ENCODE measurements at regions not wholly inside any gene's neighbourhood (a gene's known extent, or its start where the extent isn't known, plus 50 kb on each side); places are given as distances from the start of the nearest gene placed in this dataset.

- no peak for TF ChIP-seq Cebpa-rat (IDR thresholded peaks at IDR 0.05)
- Histone ChIP-seq H3K27me3 (no peaks in the 10 kb centered on the region), H3K9ac (no peak overlapping the region), H3K9me3 (replicated peaks in 1 of 11) (no peaks in the 10 kb centered on the region), H3K4me2 (no peak overlapping the region), H3K4me3 (no peak overlapping the region), H3K27ac (no peak overlapping the region), H3K4me1 (no peaks in the 10 kb centered on the region), H3K36me3 (no peaks in the 10 kb centered on the region), H4K20me1 (no peaks in the 10 kb centered on the region)
Observed at GRCh38 chr6:81847866-81848265, 95.4 kb upstream of the TENT5A start.

GRCh38 chr6:81844686-81845085 lies 92.2 kb upstream of the TENT5A start:
- H3K27ac ChIP-seq: no peak overlapping the region
- no peak overlapping the region for H3K9ac ChIP-seq
- TF ChIP-seq Cebpa-rat (IDR thresholded peaks at IDR 0.05): no peak

GRCh38 chr6:81843302-81843701 lies 90.8 kb upstream of the TENT5A start:
- no peaks in the 10 kb centered on the region for H3K27me3 ChIP-seq
- no peak overlapping the region for H3K4me3 ChIP-seq
- no peak overlapping the region for H3K9ac ChIP-seq
- H3K9me3 ChIP-seq (replicated peaks in 1 of 11): no peaks in the 10 kb centered on the region
- no peaks in the 10 kb centered on the region for H4K20me1 ChIP-seq
- TF ChIP-seq Cebpa-rat (IDR thresholded peaks at IDR 0.05): no peak
- H3K4me2 ChIP-seq: no peak overlapping the region
- H3K4me1 ChIP-seq: no peaks in the 10 kb centered on the region
- no peak overlapping the region for H3K27ac ChIP-seq
- H3K36me3 ChIP-seq: no peaks in the 10 kb centered on the region

More at GRCh38 chr6:81844686-81845085, 92.2 kb upstream of the TENT5A start:
- Histone ChIP-seq H4K20me1 (no peaks in the 10 kb centered on the region), H3K4me3 (no peak overlapping the region), H3K4me1 (no peaks in the 10 kb centered on the region), H3K4me2 (no peak overlapping the region), H3K36me3 (no peaks in the 10 kb centered on the region), H3K27me3 (no peaks in the 10 kb centered on the region), H3K9me3 (replicated peaks in 1 of 11) (no peaks in the 10 kb centered on the region)

- no peak overlapping the region for H3K4me2 ChIP-seq
- H3K27me3 ChIP-seq: no peaks in the 10 kb centered on the region
- H3K36me3 ChIP-seq: no peaks in the 10 kb centered on the region
- TF ChIP-seq Cebpa-rat (IDR thresholded peaks at IDR 0.05): no peak
- no peak overlapping the region for H3K4me3 ChIP-seq
- no peaks in the 10 kb centered on the region for H4K20me1 ChIP-seq
- H3K27ac ChIP-seq: no peak overlapping the region
- H3K9me3 ChIP-seq (replicated peaks in 1 of 11): no peaks in the 10 kb centered on the region
- no peak overlapping the region for H3K9ac ChIP-seq
- H3K4me1 ChIP-seq: no peaks in the 10 kb centered on the region
Observed at GRCh38 chr6:81842254-81842653, 89.8 kb upstream of the TENT5A start.

GRCh38 chr6:81838724-81839426 lies 86.4 kb upstream of the TENT5A start:
- Histone ChIP-seq H3K36me3 (no peaks in the 10 kb centered on the region), H3K27me3 (no peaks in the 10 kb centered on the region), H3K9me3 (replicated peaks in 1 of 11) (no peaks in the 10 kb centered on the region), H3K4me1 (no peaks in the 10 kb centered on the region), H3K9ac (no peak overlapping the region), H4K20me1 (no peaks in the 10 kb centered on the region), H3K27ac (no peak overlapping the region), H3K4me3 (no peak overlapping the region), H3K4me2 (no peak overlapping the region)
- no peak for TF ChIP-seq Cebpa-rat (IDR thresholded peaks at IDR 0.05)

- H3K9me3 ChIP-seq (replicated peaks in 1 of 11): no peaks in the 10 kb centered on the region
- no peaks in the 10 kb centered on the region for H4K20me1 ChIP-seq
- no peak for TF ChIP-seq Cebpa-rat (IDR thresholded peaks at IDR 0.05)
- no peak overlapping the region for H3K4me2 ChIP-seq
- no peak overlapping the region for H3K27ac ChIP-seq
- H3K4me1 ChIP-seq: no peaks in the 10 kb centered on the region
- no peak overlapping the region for H3K9ac ChIP-seq
- no peaks in the 10 kb centered on the region for H3K36me3 ChIP-seq
- H3K27me3 ChIP-seq: no peaks in the 10 kb centered on the region
- no peak overlapping the region for H3K4me3 ChIP-seq
Observed at GRCh38 chr6:81838031-81838430, 85.5 kb upstream of the TENT5A start.

GRCh38 chr6:81834141-81834681 lies 81.7 kb upstream of the TENT5A start:
- Histone ChIP-seq H3K4me1 (no peaks in the 10 kb centered on the region), H3K9ac (no peak overlapping the region), H4K20me1 (no peaks in the 10 kb centered on the region), H3K27ac (no peak overlapping the region), H3K9me3 (replicated peaks in 1 of 11) (no peaks in the 10 kb centered on the region), H3K27me3 (no peaks in the 10 kb centered on the region), H3K36me3 (no peaks in the 10 kb centered on the region), H3K4me2 (no peak overlapping the region), H3K4me3 (no peak overlapping the region)
- TF ChIP-seq Cebpa-rat (IDR thresholded peaks at IDR 0.05): no peak

- Histone ChIP-seq H3K4me2 (no peak overlapping the region), H3K27me3 (no peaks in the 10 kb centered on the region), H4K20me1 (no peaks in the 10 kb centered on the region), H3K4me1 (no peaks in the 10 kb centered on the region), H3K9me3 (replicated peaks in 1 of 11) (no peaks in the 10 kb centered on the region), H3K9ac (no peak overlapping the region), H3K36me3 (no peaks in the 10 kb centered on the region), H3K4me3 (no peak overlapping the region), H3K27ac (no peak overlapping the region)
- TF ChIP-seq Cebpa-rat (IDR thresholded peaks at IDR 0.05): no peak
Observed at GRCh38 chr6:81832304-81832703, 79.8 kb upstream of the TENT5A start.

GRCh38 chr6:81831274-81831673 lies 78.8 kb upstream of the TENT5A start:
- H3K4me3 ChIP-seq: no peak overlapping the region
- no peak for TF ChIP-seq Cebpa-rat (IDR thresholded peaks at IDR 0.05)
- H3K4me1 ChIP-seq: no peaks in the 10 kb centered on the region
- H3K9me3 ChIP-seq (replicated peaks in 1 of 11): no peaks in the 10 kb centered on the region
- no peak overlapping the region for H3K9ac ChIP-seq
- no peaks in the 10 kb centered on the region for H3K36me3 ChIP-seq
- H4K20me1 ChIP-seq: no peaks in the 10 kb centered on the region
- H3K27ac ChIP-seq: no peak overlapping the region
- no peak overlapping the region for H3K4me2 ChIP-seq
- no peaks in the 10 kb centered on the region for H3K27me3 ChIP-seq

GRCh38 chr6:81826784-81827183 lies 74.3 kb upstream of the TENT5A start:
- TF ChIP-seq Cebpa-rat (IDR thresholded peaks at IDR 0.05): no peak
- Histone ChIP-seq H3K4me1 (no peaks in the 10 kb centered on the region), H3K4me2 (no peak overlapping the region), H3K27me3 (no peaks in the 10 kb centered on the region), H4K20me1 (no peaks in the 10 kb centered on the region), H3K27ac (no peak overlapping the region), H3K9me3 (replicated peaks in 1 of 11) (no peaks in the 10 kb centered on the region), H3K4me3 (no peak overlapping the region), H3K36me3 (no peaks in the 10 kb centered on the region), H3K9ac (no peak overlapping the region)

All from BLaER1 treated with 17β-estradiol and CSF1 and Interleukin-3, amounts not matched to agents 10 nM and 100 nM (cell line).